ENCODE measurements at regions not wholly inside any gene's neighbourhood (a gene's known extent, or its start where the extent isn't known, plus 50 kb on each side); places are given as distances from the start of the nearest gene placed in this dataset.
A peak's percentile ranks its signal among the peaks of the same experiment; 100 is the strongest.

GRCh38 chr9:22237497-22238363 lies 208.9 kb upstream of the DMRTA1 start:
- Histone ChIP-seq H3K9me3 (no peaks in the 10 kb centered on the region), H3K4me3 (ENCODE audit: low read depth, low read length) (no peak overlapping the region), H3K4me1 (peaks cover 20% of the 10 kb centered on the region), H3K36me3 (ENCODE audit: control insufficient read depth, insufficient read depth, low read length) (no peaks in the 10 kb centered on the region), H3K27me3 (replicated peaks; ENCODE audit: control insufficient read depth, insufficient read depth, low read length) (no peaks in the 10 kb centered on the region)
- ChIA-PET CTCF (no interaction called here), POLR2A (no interaction called here)
- Mint-ChIP-seq H3K4me3 (ENCODE audit: unreplicated experiment) (no peak overlapping the region), H3K9me3 (ENCODE audit: unreplicated experiment) (no peaks in the 10 kb centered on the region), H3K36me3 (ENCODE audit: insufficient read depth, unreplicated experiment) (peaks cover 4% of the 10 kb centered on the region), H3K4me1 (ENCODE audit: low read depth, unreplicated experiment) (peaks cover 17% of the 10 kb centered on the region), H3K27me3 (ENCODE audit: insufficient read depth, unreplicated experiment) (peaks cover 6% of the 10 kb centered on the region), H3K27ac (ENCODE audit: unreplicated experiment) (peak overlapping the region; percentile 56)
- intact Hi-C loops (cut with micrococcal nuclease; ENCODE audit: unreplicated experiment): loop anchor here (2.0 kb wide), 2 partner anchors 119 to 195 kb away; no protein-coding TSS in a partner anchor
- no peak for TF ChIP-seq CTCF (IDR thresholded peaks at IDR 0.05; ENCODE audit: insufficient read depth in 1 of 2, low read depth in 1 of 2, low read length in 1 of 2, severe bottlenecking in 1 of 2, unreplicated experiment in 1 of 2)
- DNase-seq: no peak
- BruUV-seq (replicated peaks): no TSS peak

- Histone ChIP-seq H3K9me3 (no peaks in the 10 kb centered on the region), H3K4me3 (ENCODE audit: low read depth, low read length) (no peak overlapping the region), H3K4me1 (peaks cover 20% of the 10 kb centered on the region), H3K27me3 (replicated peaks; ENCODE audit: control insufficient read depth, insufficient read depth, low read length) (no peaks in the 10 kb centered on the region), H3K36me3 (ENCODE audit: control insufficient read depth, insufficient read depth, low read length) (no peaks in the 10 kb centered on the region)
- no TSS peak for BruUV-seq (replicated peaks)
- Mint-ChIP-seq H3K9me3 (ENCODE audit: unreplicated experiment) (no peaks in the 10 kb centered on the region), H3K36me3 (ENCODE audit: insufficient read depth, unreplicated experiment) (peaks cover 4% of the 10 kb centered on the region), H3K27ac (ENCODE audit: unreplicated experiment) (peak overlapping the region; percentile 56), H3K4me1 (ENCODE audit: low read depth, unreplicated experiment) (peaks cover 17% of the 10 kb centered on the region), H3K4me3 (ENCODE audit: unreplicated experiment) (no peak overlapping the region), H3K27me3 (ENCODE audit: insufficient read depth, unreplicated experiment) (peaks cover 6% of the 10 kb centered on the region)
- TF ChIP-seq CTCF (IDR thresholded peaks at IDR 0.05; ENCODE audit: insufficient read depth in 1 of 2, low read depth in 1 of 2, low read length in 1 of 2, severe bottlenecking in 1 of 2, unreplicated experiment in 1 of 2): peak; percentile 10 to 39
- POLR2A ChIA-PET: no interaction called here
- intact Hi-C loops (cut with micrococcal nuclease; ENCODE audit: unreplicated experiment): loop anchor here (1.0 to 2.0 kb wide), 4 partner anchors 120 to 426 kb away; partner anchors contain the start of gene CDKN2B
- DNase-seq: no peak
- CTCF ChIA-PET: interaction anchor here (0.9 to 1.3 kb wide), 2 partner anchors 186 to 425 kb away, joined by 3 to 4 read pairs; no protein-coding TSS in a partner anchor
These were observed 207.6 kb upstream of the DMRTA1 start for GRCh38 chr9:22238809-22239684.

GRCh38 chr9:22240619-22241018 lies 206.0 kb upstream of the DMRTA1 start:
- H3K4me1 Mint-ChIP-seq (ENCODE audit: low read depth, unreplicated experiment): peaks cover 17% of the 10 kb centered on the region
- BruUV-seq (replicated peaks): no TSS peak
- TF ChIP-seq CTCF (IDR thresholded peaks at IDR 0.05; ENCODE audit: insufficient read depth in 1 of 2, low read depth in 1 of 2, low read length in 1 of 2, severe bottlenecking in 1 of 2, unreplicated experiment in 1 of 2): no peak
- no peak overlapping the region for H3K27ac Mint-ChIP-seq (ENCODE audit: unreplicated experiment)
- no peaks in the 10 kb centered on the region for H3K9me3 ChIP-seq
- intact Hi-C loops (cut with micrococcal nuclease; ENCODE audit: unreplicated experiment): no loop called here
- ChIA-PET POLR2A (no interaction called here), CTCF (no interaction called here)
- H3K27me3 ChIP-seq (replicated peaks; ENCODE audit: control insufficient read depth, insufficient read depth, low read length): no peaks in the 10 kb centered on the region
- H3K36me3 ChIP-seq (ENCODE audit: control insufficient read depth, insufficient read depth, low read length): no peaks in the 10 kb centered on the region
- H3K4me3 ChIP-seq (ENCODE audit: low read depth, low read length): no peak overlapping the region
- H3K36me3 Mint-ChIP-seq (ENCODE audit: insufficient read depth, unreplicated experiment): peaks cover 4% of the 10 kb centered on the region
- no peaks in the 10 kb centered on the region for H3K9me3 Mint-ChIP-seq (ENCODE audit: unreplicated experiment)
- peaks cover 20% of the 10 kb centered on the region for H3K4me1 ChIP-seq
- no peak for DNase-seq
- no peak overlapping the region for H3K4me3 Mint-ChIP-seq (ENCODE audit: unreplicated experiment)
- H3K27me3 Mint-ChIP-seq (ENCODE audit: insufficient read depth, unreplicated experiment): peaks cover 6% of the 10 kb centered on the region

Data from Caco-2 (cell line).